ELF-1 (cell line): ENCODE measurements at regions not wholly inside any gene's neighbourhood (a gene's known extent, or its start where the extent isn't known, plus 50 kb on each side); places are given as distances from the start of the nearest gene placed in this dataset.
A peak's percentile ranks its signal among the peaks of the same experiment; 100 is the strongest.
"Not testable (repeated sequence)": the region's sequence is repeated elsewhere in the genome, so short reads cannot be mapped to it uniquely, and the experiment has no call there.

Experiments
- DNase-seq: peaks from one replicate; pipeline ENCODE4 v3.0.0-alpha.2; 2016; ENCODE audit warnings: low read depth, low spot score

DNA sequence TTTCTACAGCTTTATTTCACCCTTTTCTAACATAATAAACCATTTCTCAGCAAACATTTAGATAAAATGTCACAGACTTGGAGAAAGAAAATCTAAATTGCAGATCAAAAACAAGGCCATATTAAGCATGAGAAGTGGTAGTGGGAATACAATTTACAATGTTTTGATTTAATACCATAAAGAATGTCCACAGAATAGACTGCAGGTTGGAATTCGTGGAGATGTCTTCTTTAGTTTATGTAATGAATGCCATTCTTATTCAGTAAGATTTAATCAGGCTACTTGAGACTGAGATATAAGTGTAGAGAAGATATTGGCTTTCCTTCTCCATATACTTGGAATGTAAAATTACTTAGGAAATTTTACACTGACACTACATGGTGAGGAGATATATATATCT, 91.9 kb upstream of the ZFP42 start:
- DNase-seq = no peak

DNA sequence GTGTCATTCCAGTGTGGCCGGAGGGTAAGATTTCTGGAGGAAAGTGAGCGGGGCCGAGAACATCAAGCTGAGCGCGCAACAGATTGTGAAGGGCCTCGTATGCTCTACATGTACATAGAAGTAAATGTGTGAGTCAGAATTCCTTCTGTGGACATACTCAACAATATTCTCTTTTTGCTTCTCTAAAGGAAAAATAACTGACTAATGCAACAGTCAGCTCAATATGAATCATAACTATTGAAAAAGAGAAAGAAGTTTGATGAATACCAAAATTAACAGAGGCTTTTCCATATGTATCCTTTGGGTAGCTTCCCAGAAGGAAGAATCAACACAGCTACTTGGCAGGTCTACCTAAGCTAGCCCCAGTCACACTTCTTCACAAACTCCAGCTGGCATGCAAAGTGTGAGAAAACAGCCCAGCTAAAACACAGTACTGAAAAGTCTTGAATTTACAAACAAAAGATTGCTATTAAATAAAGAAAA, 87.5 kb upstream of the ZFP42 start:
- no peak for DNase-seq

DNA sequence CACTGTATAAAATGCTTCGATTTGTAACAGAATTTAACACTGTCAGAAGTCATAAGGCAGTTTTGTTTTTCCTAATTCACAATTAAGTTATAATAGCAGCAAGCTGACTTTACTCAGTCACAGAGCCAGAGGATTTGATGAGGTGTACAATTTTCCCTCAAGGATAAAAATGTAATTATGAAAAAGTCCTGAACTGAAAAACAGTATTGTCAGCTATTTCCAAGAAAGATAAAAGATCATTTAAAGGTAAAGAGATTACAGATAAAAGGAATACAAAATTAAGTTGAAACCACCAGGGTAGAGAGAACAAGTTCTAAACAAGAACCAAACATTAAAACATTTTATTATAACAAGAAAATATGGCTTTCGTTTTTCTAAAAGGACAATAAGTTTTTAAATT, 86.8 kb upstream of the ZFP42 start:
- DNase-seq = no peak

DNA sequence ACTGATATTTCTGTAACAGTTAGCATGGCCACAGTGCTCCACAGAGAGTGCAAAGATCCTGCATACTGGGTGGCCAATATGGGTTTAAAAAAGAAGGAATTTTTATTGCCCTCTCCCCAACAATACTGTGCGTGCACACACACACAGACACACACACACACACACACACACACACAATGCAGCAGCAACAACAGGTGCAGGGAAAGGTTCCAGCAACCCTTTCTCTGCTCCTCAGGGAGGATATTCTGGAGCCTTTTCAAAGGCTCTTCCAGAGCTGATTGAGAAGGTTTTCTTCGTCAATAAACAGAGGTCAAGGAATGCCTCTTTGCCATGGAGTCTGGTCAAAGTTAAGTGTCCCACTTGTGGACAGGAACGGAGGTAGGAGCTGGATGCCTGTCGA, 84.8 kb upstream of the ZFP42 start:
- DNase-seq = peak; percentile 4

DNA sequence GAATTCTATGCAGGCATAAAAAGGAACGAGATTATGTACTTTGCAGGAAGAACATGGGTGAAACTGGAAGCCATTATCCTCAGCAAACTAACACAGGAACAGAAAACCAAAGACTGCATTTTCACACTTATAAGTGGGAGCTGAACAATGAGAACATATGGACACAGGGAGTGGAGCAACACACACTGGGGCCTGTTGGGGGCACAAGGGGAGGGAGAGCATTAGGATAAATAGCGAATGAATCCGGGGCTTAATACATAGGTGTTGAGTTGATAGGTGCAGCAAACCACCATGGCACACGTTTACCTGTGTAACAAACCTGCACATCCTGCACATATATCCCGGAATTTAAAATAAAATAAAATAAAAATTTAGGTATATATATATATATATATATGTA, 80.2 kb upstream of the ZFP42 start:
- DNase-seq = not testable (repeated sequence)

DNA sequence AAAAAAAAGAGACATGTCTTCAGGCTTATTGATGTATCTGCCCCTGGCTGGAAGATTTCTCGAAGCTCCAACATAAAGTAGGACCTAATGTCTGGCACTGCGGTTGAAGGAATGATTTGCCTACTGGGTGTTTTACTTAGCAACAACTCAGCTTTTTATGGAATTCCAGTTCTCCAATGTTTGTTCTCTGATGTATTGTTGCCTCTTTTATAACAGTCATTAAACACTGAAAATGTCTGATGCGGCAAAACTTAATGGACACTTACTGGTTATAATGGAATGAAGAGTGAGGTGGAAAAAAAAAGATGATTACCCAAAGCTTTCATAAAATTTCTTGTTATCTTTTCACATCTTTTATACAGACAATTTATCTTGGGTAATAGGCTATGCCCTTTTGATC, 75.6 kb upstream of the ZFP42 start:
- DNase-seq = no peak

DNA sequence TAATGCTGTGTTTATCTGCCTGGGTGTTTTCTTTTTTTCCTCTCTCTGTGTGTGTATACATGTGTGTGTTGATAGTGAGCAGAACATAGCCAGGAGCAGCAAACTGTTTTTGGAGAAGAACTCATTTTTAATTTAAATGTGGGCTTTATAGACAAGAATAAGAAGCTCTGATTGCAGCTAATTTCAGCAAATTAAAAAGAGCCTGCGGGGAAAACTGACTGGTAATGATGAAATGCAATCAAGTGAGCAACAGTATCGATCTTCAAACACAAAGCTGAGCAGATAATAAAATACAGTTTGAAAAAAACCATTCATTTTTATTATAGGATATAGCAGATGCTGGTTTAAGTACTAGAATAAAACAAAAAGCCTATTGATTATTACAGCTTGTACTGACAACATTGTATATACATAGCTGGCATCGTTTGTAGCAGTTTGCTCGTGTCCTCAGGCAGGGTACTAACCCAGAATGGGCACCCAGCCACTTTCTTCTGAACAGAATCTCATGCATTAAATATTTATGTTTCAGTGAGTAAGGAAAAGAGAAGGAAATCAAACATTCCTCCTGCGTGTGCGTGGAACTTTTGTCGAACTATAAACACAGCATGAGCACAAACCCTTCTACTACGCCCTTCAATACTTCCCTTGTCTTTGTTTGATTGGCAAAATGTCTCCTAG, 73.5 kb upstream of the ZFP42 start:
- DNase-seq = no peak

DNA sequence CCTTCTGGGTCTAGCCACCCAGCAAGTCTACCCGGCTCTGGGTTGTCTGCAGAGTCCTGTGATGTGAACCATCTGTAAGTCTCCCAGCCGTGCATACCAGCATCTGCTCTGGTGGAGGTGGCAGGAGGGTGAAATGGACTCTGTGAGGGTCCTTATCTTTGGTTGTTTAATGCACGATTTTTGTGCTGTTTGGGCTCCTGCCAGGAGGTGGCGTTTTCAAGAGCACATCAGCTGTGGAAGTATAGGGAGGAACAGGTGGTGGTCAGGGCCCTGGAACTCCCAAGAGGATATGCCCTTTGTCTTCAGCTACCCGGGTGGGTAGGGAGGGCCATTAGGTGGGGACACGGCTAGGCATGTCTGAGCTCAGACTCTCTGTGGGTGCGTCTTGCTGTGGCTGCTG, 66.5 kb upstream of the ZFP42 start:
- DNase-seq = peak; percentile 71

DNA sequence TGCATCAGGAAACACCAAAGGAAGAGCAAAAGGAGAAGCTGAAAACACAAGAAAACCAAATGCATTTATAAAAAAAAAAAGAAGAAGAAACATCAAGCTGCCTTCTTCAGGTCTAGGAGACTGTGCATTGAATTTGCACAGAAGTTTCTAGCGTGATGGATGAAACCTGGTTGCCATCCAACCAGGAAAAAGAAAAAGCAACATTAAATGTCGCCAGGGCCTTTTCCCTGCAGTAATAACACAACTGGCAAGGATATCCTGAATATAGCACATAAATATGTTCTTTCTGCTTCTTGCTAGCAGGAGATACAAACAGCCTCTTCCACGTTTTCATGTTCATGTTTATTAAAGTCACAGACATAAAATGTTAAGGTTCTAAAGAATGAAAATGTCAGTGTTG, 60.8 kb upstream of the ZFP42 start:
- DNase-seq = no peak

DNA sequence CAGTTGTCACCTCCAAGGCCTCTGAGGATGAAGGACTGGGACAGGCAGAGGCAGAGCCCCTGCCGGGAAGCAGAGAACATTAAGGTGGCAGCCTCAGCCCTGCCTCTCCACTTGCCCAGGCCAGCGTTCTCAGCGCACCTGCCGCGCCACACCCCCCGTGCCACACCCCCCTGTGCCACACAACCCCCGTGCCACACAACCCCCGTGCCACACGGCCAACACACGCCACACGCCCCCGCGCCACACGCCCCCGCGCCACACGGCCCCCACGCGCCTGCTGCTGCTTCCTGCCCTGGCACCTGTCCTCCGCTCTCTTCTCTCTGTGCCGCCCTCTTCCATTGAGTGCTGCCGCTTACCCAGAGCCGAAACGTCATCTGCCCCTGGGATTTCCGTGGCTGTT, 58.0 kb upstream of the ZFP42 start:
- DNase-seq = no peak

DNA sequence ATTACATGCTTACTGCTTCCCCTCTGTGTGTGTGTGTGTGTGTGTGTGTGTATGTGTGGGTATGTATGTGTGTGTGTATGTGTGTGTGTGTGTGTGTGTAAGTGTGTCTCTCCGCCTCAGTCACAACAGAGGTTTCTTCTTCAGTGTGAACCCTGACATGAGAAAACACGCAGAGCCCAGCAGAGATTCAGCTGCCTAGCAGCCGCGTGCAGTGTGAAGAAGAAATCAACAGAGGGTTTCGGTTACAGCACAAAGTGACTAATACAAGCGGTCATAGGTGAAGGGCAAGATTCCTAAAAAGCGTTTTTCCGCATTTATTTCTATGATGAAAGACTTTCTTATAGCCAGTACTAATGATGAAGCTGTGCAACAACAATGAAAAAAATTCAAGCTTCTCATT, 55.3 kb upstream of the ZFP42 start:
- DNase-seq = no peak

DNA sequence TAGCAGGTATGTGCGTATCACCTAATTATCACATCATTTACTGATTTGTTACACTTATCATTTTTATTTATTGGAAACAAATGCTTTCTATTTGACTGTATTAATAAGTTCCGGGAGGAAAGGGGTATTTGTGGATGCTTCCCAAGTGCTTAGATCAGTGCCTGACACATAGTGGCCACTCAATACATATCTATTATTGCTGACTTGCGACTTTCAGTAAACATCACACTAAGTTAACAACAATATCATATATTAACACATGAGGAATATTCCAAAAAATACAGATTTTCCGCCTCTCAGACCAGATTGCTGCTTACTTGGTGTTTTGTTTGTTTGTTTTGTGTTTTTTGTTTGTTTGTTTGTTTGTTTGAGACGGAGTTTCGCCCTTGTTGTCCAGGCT, 52.6 kb upstream of the ZFP42 start:
- no peak for DNase-seq

DNA sequence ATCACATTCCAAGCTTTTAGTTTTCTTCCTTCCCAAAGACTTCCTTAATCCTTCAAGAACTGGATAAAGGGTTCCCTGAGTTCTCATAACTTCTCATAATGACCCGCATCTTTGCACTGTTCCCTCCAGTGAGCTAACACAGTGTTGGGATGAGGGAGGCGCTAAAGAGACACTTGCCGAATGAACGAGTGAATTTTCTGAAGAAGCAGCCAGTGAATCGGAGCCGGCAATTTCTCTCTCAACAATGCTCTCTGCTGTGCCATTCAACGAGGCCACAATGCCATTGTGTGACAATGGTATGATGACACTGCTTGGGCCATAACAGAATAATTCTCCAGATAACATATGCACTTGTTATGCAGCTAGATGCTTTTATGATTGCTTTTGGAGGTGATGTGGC, 51.4 kb upstream of the ZFP42 start:
- DNase-seq = no peak
